ENCODE measurements at regions not wholly inside any gene's neighbourhood (a gene's known extent, or its start where the extent isn't known, plus 50 kb on each side); places are given as distances from the start of the nearest gene placed in this dataset.
"Not testable (repeated sequence)": the region's sequence is repeated elsewhere in the genome, so short reads cannot be mapped to it uniquely, and the experiment has no call there.

- Mint-ChIP-seq H3K36me3 (no peaks in the 10 kb centered on the region), H3K9me3 (peaks cover 0 to 2% (median 0%) of the 10 kb centered on the region in 7 donors), H3K4me3 (no peak overlapping the region), H3K27me3 (ENCODE audit: low read depth in 3 of 3) (peaks cover 0 to 7% (median 0%) of the 10 kb centered on the region in 3 donors), H3K4me1 (no peaks in the 10 kb centered on the region), H3K27ac (no peak overlapping the region)
- no peak for DNase-seq
- intact Hi-C loops (cut with micrococcal nuclease) = no loop called here
- Histone ChIP-seq H3K4me3 (replicated peaks in 1 of 3; ENCODE audit: low read depth in 2 of 3, low read length in 3 of 3) (no peak overlapping the region), H3K9ac (ENCODE audit: insufficient read depth, low read length, poor library complexity, severe bottlenecking) (no peak overlapping the region), H4K20me1 (ENCODE audit: insufficient read depth, low read length) (no peaks in the 10 kb centered on the region), H3K79me2 (ENCODE audit: insufficient read depth, low read length) (no peaks in the 10 kb centered on the region), H3K4me1 (ENCODE audit: control insufficient read depth in 1 of 2, insufficient read depth in 2 of 2, low read length in 2 of 2) (no peaks in the 10 kb centered on the region), H3K36me3 (replicated peaks in 1 of 2; ENCODE audit: control insufficient read depth in 1 of 2, insufficient read depth in 2 of 2, low read length in 2 of 2) (no peaks in the 10 kb centered on the region), H3K4me2 (replicated peaks; ENCODE audit: extremely low read depth, low read length, poor library complexity, severe bottlenecking) (no peak overlapping the region), H3K27me3 (ENCODE audit: control insufficient read depth in 2 of 2, insufficient read depth in 2 of 2, low read length in 2 of 2) (no peaks in the 10 kb centered on the region), H3K27ac (ENCODE audit: low read depth in 1 of 2, low read length in 2 of 2) (no peak overlapping the region), H3K9me3 (replicated peaks in 1 of 2; ENCODE audit: control insufficient read depth in 1 of 2, insufficient read depth in 1 of 2, low read length in 2 of 2) (no peaks in the 10 kb centered on the region), H2AFZ (ENCODE audit: insufficient read depth, low read depth, low read length, poor library complexity, severe bottlenecking) (no peak overlapping the region)
- no peak for TF ChIP-seq CTCF (IDR thresholded peaks at IDR 0.05)
- no CpG with 5 or more reads among the region's 2 CpGs for WGBS (ENCODE audit: insufficient coverage)
These were observed 601.5 kb downstream of the ACTL7B start for GRCh38 chr9:108254236-108254635.

- H3K4me2 ChIP-seq (replicated peaks; ENCODE audit: extremely low read depth, low read length, poor library complexity, severe bottlenecking); H3K9ac ChIP-seq (ENCODE audit: insufficient read depth, low read length, poor library complexity, severe bottlenecking); H3K4me3 ChIP-seq (replicated peaks in 1 of 3; ENCODE audit: low read depth in 2 of 3, low read length in 3 of 3); H3K4me1 Mint-ChIP-seq; H3K27ac Mint-ChIP-seq; H2AFZ ChIP-seq (ENCODE audit: insufficient read depth, low read depth, low read length, poor library complexity, severe bottlenecking); H4K20me1 ChIP-seq (ENCODE audit: insufficient read depth, low read length); H3K79me2 ChIP-seq (ENCODE audit: insufficient read depth, low read length); H3K36me3 ChIP-seq (replicated peaks in 1 of 2; ENCODE audit: control insufficient read depth in 1 of 2, insufficient read depth in 2 of 2, low read length in 2 of 2); H3K27me3 Mint-ChIP-seq (ENCODE audit: low read depth in 3 of 3); H3K27ac ChIP-seq (ENCODE audit: low read depth in 1 of 2, low read length in 2 of 2); H3K27me3 ChIP-seq (ENCODE audit: control insufficient read depth in 2 of 2, insufficient read depth in 2 of 2, low read length in 2 of 2); H3K9me3 ChIP-seq (replicated peaks in 1 of 2; ENCODE audit: control insufficient read depth in 1 of 2, insufficient read depth in 1 of 2, low read length in 2 of 2); H3K9me3 Mint-ChIP-seq; H3K4me1 ChIP-seq (ENCODE audit: control insufficient read depth in 1 of 2, insufficient read depth in 2 of 2, low read length in 2 of 2); H3K4me3 Mint-ChIP-seq; H3K36me3 Mint-ChIP-seq; DNase-seq; intact Hi-C loops (cut with micrococcal nuclease): not testable (repeated sequence)
- WGBS (ENCODE audit: insufficient coverage) = 96% methylated on average over 3 of the region's 3 CpGs
These were observed 608.4 kb downstream of the ACTL7B start for GRCh38 chr9:108247391-108247790.

All from CD14-positive monocyte (primary cell).